CD14-positive monocyte (primary cell): ENCODE measurements at regions not wholly inside any gene's neighbourhood (a gene's known extent, or its start where the extent isn't known, plus 50 kb on each side); places are given as distances from the start of the nearest gene placed in this dataset.

Source experiments
- DNase-seq, 3 donors: peaks; one replicate each; pipeline ENCODE4 v3.0.0-alpha.2; 2011 to 2022
- H2AFZ ChIP-seq: 2 replicates; pipeline ENCODE4 v1.6.0; 2012; ENCODE audit warnings: mild to moderate bottlenecking, low read depth, low read length, inconsistent platforms; ENCODE audit not compliant: insufficient read depth, poor library complexity, severe bottlenecking
- H3K27ac ChIP-seq, 2 donors: 1 replicate in 1 of 2; 2 replicates in 1 of 2; pipeline ENCODE4 v1.5.1; 2012 to 2013; ENCODE audit warnings: low read length in 2 of 2, control low read depth in 1 of 2, inconsistent platforms in 1 of 2, low read depth in 1 of 2, mild to moderate bottlenecking in 1 of 2
- H3K27me3 ChIP-seq, 2 donors: one replicate each; pipeline versions ENCODE4 v1.6.0 to v1.6.1; 2011 to 2013; ENCODE audit warnings: low read length in 2 of 2; ENCODE audit not compliant: control insufficient read depth in 2 of 2, insufficient read depth in 2 of 2
- H3K36me3 ChIP-seq, 2 donors: replicated peaks in 1 of 2; 1 replicate in 1 of 2; 2 replicates in 1 of 2; pipeline versions ENCODE4 v1.5.1 to v1.6.1; 2012 to 2013; ENCODE audit warnings: low read length in 2 of 2, control low read depth in 1 of 2, inconsistent platforms in 1 of 2, mild to moderate bottlenecking in 1 of 2; ENCODE audit not compliant: insufficient read depth in 2 of 2, control insufficient read depth in 1 of 2
- H3K4me1 ChIP-seq, 2 donors: 1 replicate in 1 of 2; 2 replicates in 1 of 2; pipeline versions ENCODE4 v1.5.1 to v1.6.1; 2012 to 2013; ENCODE audit warnings: low read length in 2 of 2, control low read depth in 1 of 2, inconsistent platforms in 1 of 2, mild to moderate bottlenecking in 1 of 2, moderate library complexity in 1 of 2; ENCODE audit not compliant: insufficient read depth in 2 of 2, control insufficient read depth in 1 of 2
- H3K4me2 ChIP-seq: replicated peaks from 2 replicates; pipeline ENCODE3; 2012; ENCODE audit warnings: low read length, moderate library complexity, mild to moderate bottlenecking; ENCODE audit not compliant: poor library complexity, severe bottlenecking; ENCODE audit errors: extremely low read depth
- H3K4me3 ChIP-seq, 3 experiments: fragments of 200-600 bp in 1 of 3; sonication (generic) in 1 of 3; replicated peaks in 1 of 3; 1 replicate in 2 of 3; 2 replicates in 1 of 3; pipeline ENCODE4 v1.5.1; 2011 to 2013; ENCODE audit warnings: low read length in 3 of 3, mild to moderate bottlenecking in 3 of 3, control low read depth in 2 of 3, low read depth in 2 of 3, inconsistent platforms in 1 of 3, moderate library complexity in 1 of 3
- H3K79me2 ChIP-seq: 2 replicates; pipeline ENCODE4 v1.6.0; 2012; ENCODE audit warnings: mild to moderate bottlenecking, control low read depth, inconsistent platforms, low read length, moderate library complexity; ENCODE audit not compliant: insufficient read depth
- H3K9ac ChIP-seq: 2 replicates; pipeline ENCODE4 v1.6.0; 2017; ENCODE audit warnings: low read length, mild to moderate bottlenecking; ENCODE audit not compliant: insufficient read depth, poor library complexity, severe bottlenecking
- H3K9me3 ChIP-seq, 2 donors: replicated peaks in 1 of 2; 1 replicate in 1 of 2; 2 replicates in 1 of 2; pipeline versions ENCODE4 v1.5.1 to v1.6.1; 2012 to 2013; ENCODE audit warnings: low read length in 2 of 2, control low read depth in 1 of 2; ENCODE audit not compliant: control insufficient read depth in 1 of 2, insufficient read depth in 1 of 2
- H4K20me1 ChIP-seq: 2 replicates; pipeline ENCODE4 v1.6.0; 2012; ENCODE audit warnings: mild to moderate bottlenecking, low read length, control low read depth, moderate library complexity; ENCODE audit not compliant: insufficient read depth
- H3K27ac Mint-ChIP-seq, 7 donors: one replicate each; pipeline ENCODE4 v1.8.0; 2020; ENCODE audit warnings: mild to moderate bottlenecking in 7 of 7, mixed read lengths in 7 of 7, moderate library complexity in 6 of 7, inconsistent platforms in 2 of 7
- H3K27me3 Mint-ChIP-seq, 3 donors: one replicate each; pipeline ENCODE4 v1.8.0; 2021 to 2022; ENCODE audit warnings: low read depth in 3 of 3, mild to moderate bottlenecking in 3 of 3, mixed read lengths in 3 of 3, moderate library complexity in 3 of 3, inconsistent platforms in 1 of 3
- H3K36me3 Mint-ChIP-seq, 2 donors: one replicate each; pipeline ENCODE4 v1.8.0; 2020; ENCODE audit warnings: mixed read lengths in 2 of 2, inconsistent platforms in 1 of 2, mild to moderate bottlenecking in 1 of 2
- H3K4me1 Mint-ChIP-seq: one replicate; pipeline ENCODE4 v1.8.0; 2020; ENCODE audit warnings: mild to moderate bottlenecking, mixed read lengths
- H3K4me3 Mint-ChIP-seq, 2 donors: one replicate each; pipeline ENCODE4 v1.8.0; 2020; ENCODE audit warnings: mild to moderate bottlenecking in 2 of 2, mixed read lengths in 2 of 2, moderate library complexity in 1 of 2
- H3K9me3 Mint-ChIP-seq, 7 donors: one replicate each; pipeline ENCODE4 v1.8.0; 2020 to 2022; ENCODE audit warnings: mixed read lengths in 7 of 7, mild to moderate bottlenecking in 6 of 7, moderate library complexity in 6 of 7, inconsistent platforms in 2 of 7
- CTCF ChIP-seq: fragments of 200-600 bp; IDR thresholded peaks from one replicate; pipeline ENCODE4 v1.8.0; 2022; ENCODE audit warnings: antibody characterized with exemption, mild to moderate bottlenecking
- WGBS: methylation state at CpG from one replicate; pipeline ENCODE4 v1.1.5; 2013; ENCODE audit warnings: missing lambda C conversion rate; ENCODE audit not compliant: insufficient coverage; 5-methylcytosine and 5-hydroxymethylcytosine counted together
- intact Hi-C, 2 donors: fragments of 100-400 bp; cut with micrococcal nuclease; formaldehyde crosslinking; loops; one replicate each; pipeline versions ENCODE4 v1.15.0 to v1.15.1; 2023

- 83% methylated on average over 4 of the region's 6 CpGs for WGBS
Observed at GRCh38 chr4:27357283-27357682, 496.6 kb downstream of the STIM2 start.

GRCh38 chr4:27358269-27358668 is 497.6 kb downstream of the STIM2 start:
- H3K9me3 Mint-ChIP-seq: peaks cover 0 to 4% (median 0%) of the 10 kb centered on the region in 7 donors
- intact Hi-C loops: no loop called here
- no peak overlapping the region for H3K9ac ChIP-seq
- no peak overlapping the region for H2AFZ ChIP-seq
- no peaks in the 10 kb centered on the region for H3K4me1 Mint-ChIP-seq
- TF ChIP-seq CTCF: no peak
- H3K4me2 ChIP-seq: no peak overlapping the region
- no peak overlapping the region for H3K27ac Mint-ChIP-seq
- DNase-seq: no peak
- no peaks in the 10 kb centered on the region for H4K20me1 ChIP-seq
- H3K36me3 ChIP-seq: no peaks in the 10 kb centered on the region
- 75% methylated on average over 1 of the region's 2 CpGs for WGBS
- H3K27ac ChIP-seq: no peak overlapping the region
- no peak overlapping the region for H3K4me3 Mint-ChIP-seq
- H3K36me3 Mint-ChIP-seq: no peaks in the 10 kb centered on the region
- H3K4me3 ChIP-seq: no peak overlapping the region
- H3K4me1 ChIP-seq: no peaks in the 10 kb centered on the region
- H3K79me2 ChIP-seq: no peaks in the 10 kb centered on the region
- peaks cover 0 to 2% of the 10 kb centered on the region in 2 donors for H3K9me3 ChIP-seq
- peaks cover 0 to 2% (median 0%) of the 10 kb centered on the region in 3 donors for H3K27me3 Mint-ChIP-seq
- H3K27me3 ChIP-seq: no peaks in the 10 kb centered on the region

More at GRCh38 chr4:27357283-27357682, 496.6 kb downstream of the STIM2 start:
- Mint-ChIP-seq H3K9me3 (peaks cover 0 to 6% (median 0%) of the 10 kb centered on the region in 7 donors), H3K4me3 (no peak overlapping the region), H3K4me1 (no peaks in the 10 kb centered on the region), H3K36me3 (no peaks in the 10 kb centered on the region), H3K27me3 (peaks cover 0 to 2% (median 0%) of the 10 kb centered on the region in 3 donors), H3K27ac (no peak overlapping the region)
- no peak overlapping the region for H3K4me2 ChIP-seq
- intact Hi-C loops: no loop called here
- H3K79me2 ChIP-seq: no peaks in the 10 kb centered on the region
- no peaks in the 10 kb centered on the region for H3K36me3 ChIP-seq
- no peak overlapping the region for H3K27ac ChIP-seq
- no peak overlapping the region for H3K9ac ChIP-seq
- no peaks in the 10 kb centered on the region for H3K4me1 ChIP-seq
- H3K4me3 ChIP-seq: no peak overlapping the region
- TF ChIP-seq CTCF: no peak
- DNase-seq: no peak
- H3K9me3 ChIP-seq: peaks cover 0 to 2% of the 10 kb centered on the region in 2 donors
- H4K20me1 ChIP-seq: no peaks in the 10 kb centered on the region
- no peak overlapping the region for H2AFZ ChIP-seq
- no peaks in the 10 kb centered on the region for H3K27me3 ChIP-seq
